ENCODE measurements at regions not wholly inside any gene's neighbourhood (a gene's known extent, or its start where the extent isn't known, plus 50 kb on each side); places are given as distances from the start of the nearest gene placed in this dataset.
"Not testable (repeated sequence)": the region's sequence is repeated elsewhere in the genome, so short reads cannot be mapped to it uniquely, and the experiment has no call there.

GRCh38 chr14:106129274-106129673 is 602.9 kb downstream of the TMEM121 start:
- Histone ChIP-seq H3K4me2 (ENCODE audit: low read length) (peak overlapping the region; percentile 31; the same call in 1 of the 2 replicates), H3K36me3 (ENCODE audit: control insufficient read depth, low read length) (no peaks in the 10 kb centered on the region), H3K79me2 (ENCODE audit: control insufficient read depth, low read length) (no peaks in the 10 kb centered on the region)

GRCh38 chr14:106129904-106130661 is 603.7 kb downstream of the TMEM121 start:
- H3F3A ChIP-seq (ENCODE audit: control insufficient read depth, insufficient read depth); H3K27ac ChIP-seq (ENCODE audit: low read depth, low read length): not testable (repeated sequence)

More at GRCh38 chr14:106129274-106129673, 602.9 kb downstream of the TMEM121 start:
- no peaks in the 10 kb centered on the region for H4K20me1 ChIP-seq (ENCODE audit: control insufficient read depth, insufficient read depth, low read depth, low read length)
- no peaks in the 10 kb centered on the region for H3F3A ChIP-seq (ENCODE audit: control insufficient read depth, insufficient read depth)
- no peaks in the 10 kb centered on the region for H3K9me3 ChIP-seq (ENCODE audit: control insufficient read depth, insufficient read depth, low read length)
- no peak overlapping the region for H3K4me3 ChIP-seq (ENCODE audit: low read length)
- H3K4me1 ChIP-seq (ENCODE audit: control insufficient read depth, low read length) = peaks cover 19% of the 10 kb centered on the region
- TF ChIP-seq CTCF (IDR thresholded peaks at IDR 0.05; ENCODE audit: low read depth, low read length, poor library complexity, severe bottlenecking) (peak; percentile 46), EZH2phosphoT487 (IDR thresholded peaks at IDR 0.05; ENCODE audit: borderline replicate concordance, low read length) (no peak)
- H3K27ac ChIP-seq (ENCODE audit: low read depth, low read length) = no peak overlapping the region
- no peaks in the 10 kb centered on the region for H3K27me3 ChIP-seq (ENCODE audit: control insufficient read depth, low read length)
- H3K9me2 ChIP-seq (replicated peaks; ENCODE audit: control insufficient read depth, low read length) = no peaks in the 10 kb centered on the region

GRCh38 chr14:106133126-106133525 is 606.7 kb downstream of the TMEM121 start:
- H3K36me3 ChIP-seq (ENCODE audit: control insufficient read depth, low read length); H3K4me3 ChIP-seq (ENCODE audit: low read length); H4K20me1 ChIP-seq (ENCODE audit: control insufficient read depth, insufficient read depth, low read depth, low read length); H3K4me2 ChIP-seq (ENCODE audit: low read length); H3F3A ChIP-seq (ENCODE audit: control insufficient read depth, insufficient read depth); H3K9me3 ChIP-seq (ENCODE audit: control insufficient read depth, insufficient read depth, low read length); H3K27ac ChIP-seq (ENCODE audit: low read depth, low read length); H3K27me3 ChIP-seq (ENCODE audit: control insufficient read depth, low read length); H3K9me2 ChIP-seq (replicated peaks; ENCODE audit: control insufficient read depth, low read length); H3K79me2 ChIP-seq (ENCODE audit: control insufficient read depth, low read length): not testable (repeated sequence)
- peaks cover 19% of the 10 kb centered on the region for H3K4me1 ChIP-seq (ENCODE audit: control insufficient read depth, low read length)

More at GRCh38 chr14:106129904-106130661, 603.7 kb downstream of the TMEM121 start:
- H3K4me2 ChIP-seq (ENCODE audit: low read length); H4K20me1 ChIP-seq (ENCODE audit: control insufficient read depth, insufficient read depth, low read depth, low read length); H3K9me3 ChIP-seq (ENCODE audit: control insufficient read depth, insufficient read depth, low read length); H3K9me2 ChIP-seq (replicated peaks; ENCODE audit: control insufficient read depth, low read length); H3K27me3 ChIP-seq (ENCODE audit: control insufficient read depth, low read length); H3K4me3 ChIP-seq (ENCODE audit: low read length); H3K79me2 ChIP-seq (ENCODE audit: control insufficient read depth, low read length); H3K36me3 ChIP-seq (ENCODE audit: control insufficient read depth, low read length): not testable (repeated sequence)
- peaks cover 19% of the 10 kb centered on the region for H3K4me1 ChIP-seq (ENCODE audit: control insufficient read depth, low read length)

GRCh38 chr14:106134886-106135285 is 608.5 kb downstream of the TMEM121 start:
- no peak overlapping the region for H3K4me2 ChIP-seq (ENCODE audit: low read length)
- no peak overlapping the region for H3K4me3 ChIP-seq (ENCODE audit: low read length)
- no peaks in the 10 kb centered on the region for H3F3A ChIP-seq (ENCODE audit: control insufficient read depth, insufficient read depth)
- no peak overlapping the region for H3K27ac ChIP-seq (ENCODE audit: low read depth, low read length)
- no peaks in the 10 kb centered on the region for H3K9me2 ChIP-seq (replicated peaks; ENCODE audit: control insufficient read depth, low read length)
- TF ChIP-seq CTCF (IDR thresholded peaks at IDR 0.05; ENCODE audit: low read depth, low read length, poor library complexity, severe bottlenecking) (no peak), EZH2phosphoT487 (IDR thresholded peaks at IDR 0.05; ENCODE audit: borderline replicate concordance, low read length) (no peak)
- H3K9me3 ChIP-seq (ENCODE audit: control insufficient read depth, insufficient read depth, low read length) = no peaks in the 10 kb centered on the region
- H3K27me3 ChIP-seq (ENCODE audit: control insufficient read depth, low read length) = no peaks in the 10 kb centered on the region
- no peaks in the 10 kb centered on the region for H3K36me3 ChIP-seq (ENCODE audit: control insufficient read depth, low read length)
- peaks cover 4% of the 10 kb centered on the region for H3K4me1 ChIP-seq (ENCODE audit: control insufficient read depth, low read length)
- H3K79me2 ChIP-seq (ENCODE audit: control insufficient read depth, low read length) = no peaks in the 10 kb centered on the region
- H4K20me1 ChIP-seq (ENCODE audit: control insufficient read depth, insufficient read depth, low read depth, low read length) = no peaks in the 10 kb centered on the region

Data from DOHH2 (cell line).